ENCODE measurements at regions not wholly inside any gene's neighbourhood (a gene's known extent, or its start where the extent isn't known, plus 50 kb on each side); places are given as distances from the start of the nearest gene placed in this dataset.

- H3K4me3 ChIP-seq (ENCODE audit: low read depth, low read length): no peak overlapping the region
- TF ChIP-seq MYC (IDR thresholded peaks at IDR 0.05; ENCODE audit: low read depth, low read length) (no peak), POLR2A (IDR thresholded peaks at IDR 0.05; ENCODE audit: extremely low read depth, insufficient read length) (no peak), CTCF (IDR thresholded peaks at IDR 0.05; ENCODE audit: low read depth, low read length) (no peak), MAX (IDR thresholded peaks at IDR 0.05; ENCODE audit: low read depth, low read length) (no peak)
- no peak for DNase-seq (ENCODE audit: low read depth)
Measured at GRCh38 chr2:120876526-120877280, 141.0 kb downstream of the GLI2 start.

- H3K4me3 ChIP-seq (ENCODE audit: low read depth, low read length): no peak overlapping the region
- no peak for DNase-seq (ENCODE audit: low read depth)
- TF ChIP-seq MYC (IDR thresholded peaks at IDR 0.05; ENCODE audit: low read depth, low read length) (no peak), CTCF (IDR thresholded peaks at IDR 0.05; ENCODE audit: low read depth, low read length) (no peak), POLR2A (IDR thresholded peaks at IDR 0.05; ENCODE audit: extremely low read depth, insufficient read length) (no peak), MAX (IDR thresholded peaks at IDR 0.05; ENCODE audit: low read depth, low read length) (no peak)
Measured at GRCh38 chr2:120877409-120877808, 141.7 kb downstream of the GLI2 start.

GRCh38 chr2:120878970-120879369 is 143.3 kb downstream of the GLI2 start:
- TF ChIP-seq CTCF (IDR thresholded peaks at IDR 0.05; ENCODE audit: low read depth, low read length): no peak
- TF ChIP-seq POLR2A (IDR thresholded peaks at IDR 0.05; ENCODE audit: extremely low read depth, insufficient read length): no peak
- no peak for TF ChIP-seq MAX (IDR thresholded peaks at IDR 0.05; ENCODE audit: low read depth, low read length)
- no peak for TF ChIP-seq MYC (IDR thresholded peaks at IDR 0.05; ENCODE audit: low read depth, low read length)
- DNase-seq (ENCODE audit: low read depth): no peak
- H3K4me3 ChIP-seq (ENCODE audit: low read depth, low read length): no peak overlapping the region

- DNase-seq (ENCODE audit: low read depth): no peak
- no peak overlapping the region for H3K4me3 ChIP-seq (ENCODE audit: low read depth, low read length)
- no peak for TF ChIP-seq CTCF (IDR thresholded peaks at IDR 0.05; ENCODE audit: low read depth, low read length)
- no peak for TF ChIP-seq MAX (IDR thresholded peaks at IDR 0.05; ENCODE audit: low read depth, low read length)
Measured at GRCh38 chr2:120879431-120880295, 144.0 kb downstream of the GLI2 start.

- no peak for TF ChIP-seq POLR2A (IDR thresholded peaks at IDR 0.05; ENCODE audit: extremely low read depth, insufficient read length)
- TF ChIP-seq MYC (IDR thresholded peaks at IDR 0.05; ENCODE audit: low read depth, low read length): no peak
- TF ChIP-seq MAX (IDR thresholded peaks at IDR 0.05; ENCODE audit: low read depth, low read length): no peak
- TF ChIP-seq CTCF (IDR thresholded peaks at IDR 0.05; ENCODE audit: low read depth, low read length): no peak
- DNase-seq (ENCODE audit: low read depth): no peak
- no peak overlapping the region for H3K4me3 ChIP-seq (ENCODE audit: low read depth, low read length)
Measured at GRCh38 chr2:120880381-120880780, 144.7 kb downstream of the GLI2 start.

Measured in NB4 (cell line).